GM06990 (cell line): ENCODE measurements at regions not wholly inside any gene's neighbourhood (a gene's known extent, or its start where the extent isn't known, plus 50 kb on each side); places are given as distances from the start of the nearest gene placed in this dataset.

Experiments
- DNase-seq: peaks from one replicate; pipeline ENCODE4 v3.0.0-alpha.2; 2011; ENCODE audit not compliant: insufficient read length; ENCODE audit errors: extremely low read depth
- H3K27me3 ChIP-seq: replicated peaks from 2 replicates; pipeline ENCODE4 v1.6.0; 2011; ENCODE audit warnings: low read length; ENCODE audit not compliant: control insufficient read depth, insufficient read depth
- H3K36me3 ChIP-seq: 2 replicates; pipeline ENCODE4 v1.5.1; 2011; ENCODE audit warnings: low read length; ENCODE audit not compliant: control insufficient read depth, insufficient read depth
- H3K4me3 ChIP-seq: replicated peaks from 2 replicates; pipeline ENCODE4 v1.5.1; 2011; ENCODE audit warnings: low read depth, mild to moderate bottlenecking, control low read depth, low read length
- CTCF ChIP-seq: IDR thresholded peaks from 2 replicates; pipeline ENCODE4 v1.5.1; 2011; ENCODE audit warnings: low read length, control low read depth, mild to moderate bottlenecking, inconsistent platforms; ENCODE audit not compliant: insufficient read depth, poor library complexity, severe bottlenecking

GRCh38 chr6:105482921-105483320 lies 80.0 kb upstream of the PREP start:
- Histone ChIP-seq H3K36me3 (no peaks in the 10 kb centered on the region), H3K27me3 (no peaks in the 10 kb centered on the region), H3K4me3 (no peak overlapping the region)
- DNase-seq, result no peak
- no peak for TF ChIP-seq CTCF

- DNase-seq, result no peak
- Histone ChIP-seq H3K36me3 (no peaks in the 10 kb centered on the region), H3K4me3 (no peak overlapping the region), H3K27me3 (no peaks in the 10 kb centered on the region)
- no peak for TF ChIP-seq CTCF
These were observed 79.5 kb upstream of the PREP start for GRCh38 chr6:105482227-105482844.

GRCh38 chr6:105476978-105477377 lies 74.1 kb upstream of the PREP start:
- Histone ChIP-seq H3K27me3 (no peaks in the 10 kb centered on the region), H3K4me3 (no peak overlapping the region), H3K36me3 (no peaks in the 10 kb centered on the region)
- DNase-seq, result no peak
- no peak for TF ChIP-seq CTCF

GRCh38 chr6:105474234-105474633 lies 71.4 kb upstream of the PREP start:
- H3K36me3 ChIP-seq, result no peaks in the 10 kb centered on the region
- DNase-seq, result no peak
- TF ChIP-seq CTCF, result no peak
- H3K27me3 ChIP-seq, result no peaks in the 10 kb centered on the region
- no peak overlapping the region for H3K4me3 ChIP-seq

- Histone ChIP-seq H3K27me3 (no peaks in the 10 kb centered on the region), H3K36me3 (no peaks in the 10 kb centered on the region), H3K4me3 (no peak overlapping the region)
- no peak for TF ChIP-seq CTCF
- no peak for DNase-seq
These were observed 67.1 kb upstream of the PREP start for GRCh38 chr6:105469946-105470345.

- no peak for DNase-seq
- H3K27me3 ChIP-seq, result no peaks in the 10 kb centered on the region
- H3K4me3 ChIP-seq, result no peak overlapping the region
- no peak for TF ChIP-seq CTCF
- no peaks in the 10 kb centered on the region for H3K36me3 ChIP-seq
These were observed 66.0 kb upstream of the PREP start for GRCh38 chr6:105468850-105469249.
